Stimulated activated CD4-positive, alpha-beta T cell treated with anti-CD3 and anti-CD28 coated beads, Interleukin-4, amount 100 ng/mL, for 24 hours (primary cell): ENCODE measurements at regions not wholly inside any gene's neighbourhood (a gene's known extent, or its start where the extent isn't known, plus 50 kb on each side); places are given as distances from the start of the nearest gene placed in this dataset.

Experiments used
- DNase-seq: peaks from one replicate; pipeline ENCODE4 v3.0.0-alpha.2; 2020

DNA sequence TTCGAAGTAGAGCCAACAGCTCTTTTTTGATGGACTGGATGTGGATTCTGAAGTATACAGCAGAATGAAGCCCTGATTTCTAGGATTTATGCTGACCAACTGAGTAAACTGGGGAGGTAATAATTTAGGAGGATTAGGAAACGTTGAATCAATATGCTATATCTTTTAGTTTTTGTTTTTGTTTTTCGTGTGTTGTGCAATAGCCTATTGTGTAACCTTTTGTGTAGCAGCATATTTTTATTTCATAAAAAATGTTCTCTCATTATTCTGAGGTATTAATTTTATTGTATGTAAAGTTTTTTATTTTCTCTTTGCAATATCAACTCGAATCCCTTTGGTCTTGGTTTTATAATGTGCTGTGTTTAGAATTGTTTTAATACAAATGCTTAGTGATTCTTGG, 902.3 kb downstream of the EFNA5 start:
- DNase-seq = no peak

DNA sequence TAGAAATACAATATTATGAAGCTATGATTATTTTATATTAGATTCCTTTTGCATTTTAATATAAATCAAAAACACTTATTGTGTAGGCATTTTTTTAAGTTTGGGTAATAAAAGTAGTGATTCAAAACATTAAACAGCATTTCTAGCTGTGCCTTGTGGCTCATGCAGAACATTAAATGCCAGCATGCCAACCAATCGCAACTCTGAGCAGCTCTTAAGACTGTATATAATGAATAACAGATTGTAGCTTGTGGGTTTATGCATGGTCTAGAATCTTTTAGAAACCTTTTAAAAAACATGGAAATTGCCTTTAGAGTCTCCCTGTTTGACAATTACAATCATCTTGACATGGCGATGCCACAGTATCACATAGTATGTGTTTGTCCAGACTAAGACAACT, 903.8 kb downstream of the EFNA5 start:
- DNase-seq = no peak

DNA sequence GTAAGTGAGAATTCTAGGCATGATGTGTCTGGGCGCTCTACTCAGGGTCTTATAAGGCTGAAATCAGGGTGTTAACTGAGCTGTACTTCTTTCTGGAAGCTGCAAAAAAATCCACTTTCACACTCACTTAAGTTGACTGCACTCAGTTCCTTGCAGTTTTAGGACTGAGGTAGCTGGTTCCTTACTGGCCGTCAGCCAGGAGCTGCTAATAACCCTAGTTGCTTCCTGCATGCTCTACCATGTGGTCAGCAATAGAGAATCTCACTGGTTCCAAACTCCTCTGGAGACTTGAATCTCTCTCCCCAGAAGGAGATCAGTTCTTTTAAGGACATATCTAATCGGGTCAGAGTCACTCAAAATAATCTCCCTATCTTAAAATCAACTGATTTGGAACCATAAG, 911.2 kb downstream of the EFNA5 start:
- no peak for DNase-seq

DNA sequence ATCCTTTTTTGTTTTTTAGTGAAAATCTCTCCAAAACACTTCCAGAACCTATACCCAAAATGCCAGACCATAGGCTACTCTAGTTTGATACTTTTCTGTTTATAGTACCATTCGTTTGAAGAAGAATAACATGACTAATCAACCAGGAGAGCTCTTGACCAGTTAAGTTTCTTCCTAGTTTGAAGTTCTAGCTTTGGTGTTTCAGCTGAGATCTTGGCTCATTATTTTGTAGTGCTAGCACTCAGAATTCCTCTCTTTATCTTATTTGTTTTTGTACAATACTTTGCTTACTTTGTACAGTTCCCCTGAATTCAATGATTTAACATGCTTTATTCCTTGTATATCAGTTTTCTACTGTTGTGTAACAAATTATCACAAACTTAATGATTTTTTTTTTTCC, 911.6 kb downstream of the EFNA5 start:
- no peak for DNase-seq

DNA sequence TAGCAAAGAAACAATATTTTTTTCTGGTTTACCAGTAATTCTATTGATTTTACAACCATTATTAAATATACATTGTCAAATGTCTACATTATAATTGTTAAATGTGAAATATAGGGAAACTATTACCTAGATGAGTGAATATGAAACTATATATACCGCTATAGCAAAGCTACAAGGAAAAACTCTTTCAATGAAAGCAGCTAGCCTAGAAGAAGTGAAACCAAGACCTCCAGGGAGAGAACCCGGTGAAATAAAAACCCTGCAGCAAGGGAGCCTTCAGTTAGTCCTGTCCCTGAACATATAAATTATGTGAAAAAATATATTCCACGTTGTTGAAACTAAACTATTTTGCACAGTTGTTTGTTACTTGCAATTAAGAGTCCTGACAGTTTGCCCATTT, 913.1 kb downstream of the EFNA5 start:
- DNase-seq = no peak

DNA sequence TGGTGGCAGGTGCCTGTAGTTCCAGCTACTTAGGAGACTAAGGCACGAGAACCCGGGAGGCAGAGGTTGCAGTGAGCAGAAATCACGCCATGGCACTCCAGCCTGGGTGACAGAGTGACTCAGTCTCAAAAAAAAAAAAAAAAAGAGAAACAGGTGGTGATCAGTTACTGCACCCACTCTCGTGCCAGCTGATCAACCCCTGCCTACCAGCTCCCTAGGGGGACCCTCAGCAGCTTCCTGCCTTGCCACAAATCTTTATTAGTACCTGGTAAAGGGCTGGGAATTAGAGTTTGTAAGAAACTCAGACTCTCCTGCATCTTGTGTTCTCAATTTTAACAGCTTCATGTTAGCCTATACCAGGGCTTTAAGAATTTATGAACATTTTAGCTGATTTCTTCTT, 914.9 kb downstream of the EFNA5 start:
- DNase-seq = no peak

GRCh38 chr5:106755066-106755465, 915.7 kb downstream of the EFNA5 start:
- DNase-seq = no peak

GRCh38 chr5:106749826-106750225, 920.9 kb downstream of the EFNA5 start:
- DNase-seq = no peak

- no peak for DNase-seq
These were observed 931.6 kb downstream of the EFNA5 start for GRCh38 chr5:106739127-106739526.

- DNase-seq = no peak
These were observed 933.6 kb downstream of the EFNA5 start for GRCh38 chr5:106737111-106737510.

DNA sequence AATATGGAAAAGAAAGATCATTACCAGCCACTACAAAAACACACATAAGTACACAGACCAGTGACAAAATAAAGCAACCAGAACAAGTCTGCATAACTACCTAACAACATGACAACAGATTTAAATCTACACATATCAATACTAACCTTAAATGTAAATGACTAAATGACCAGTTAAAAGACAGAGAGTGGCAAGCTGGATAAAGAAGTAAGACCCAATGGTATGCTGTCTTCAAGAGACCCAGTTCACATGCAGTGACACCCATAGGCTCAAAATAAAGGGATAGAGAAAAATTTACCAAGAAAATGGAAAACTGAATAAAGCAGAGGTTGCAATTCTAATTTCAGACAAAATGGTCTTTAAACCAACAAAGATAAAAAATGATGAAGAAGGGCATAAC, 938.1 kb downstream of the EFNA5 start:
- DNase-seq = no peak

GRCh38 chr5:106730912-106731311, 939.8 kb downstream of the EFNA5 start:
- DNase-seq = no peak

DNA sequence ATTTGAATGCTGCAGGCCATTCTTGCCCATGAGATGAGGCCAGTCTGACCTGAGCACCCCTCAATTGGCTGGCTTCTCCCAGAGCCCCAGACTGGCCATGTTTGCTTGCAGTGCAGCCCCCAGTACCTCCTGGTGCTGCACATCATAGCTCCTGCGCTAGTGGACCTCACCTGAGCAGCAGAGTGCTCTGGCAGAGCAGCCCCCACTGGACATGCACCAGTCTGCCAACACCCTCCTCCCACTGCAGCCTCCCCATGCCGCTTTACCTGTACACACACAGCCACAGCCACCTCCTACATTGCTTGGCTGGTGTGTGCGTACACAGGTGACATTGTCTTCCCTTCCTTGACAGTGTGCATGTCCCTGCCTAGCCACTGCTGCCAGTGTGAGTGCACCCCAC, 940.2 kb downstream of the EFNA5 start:
- DNase-seq = no peak

- DNase-seq = no peak
These were observed 942.5 kb downstream of the EFNA5 start for GRCh38 chr5:106728208-106728607.

DNA sequence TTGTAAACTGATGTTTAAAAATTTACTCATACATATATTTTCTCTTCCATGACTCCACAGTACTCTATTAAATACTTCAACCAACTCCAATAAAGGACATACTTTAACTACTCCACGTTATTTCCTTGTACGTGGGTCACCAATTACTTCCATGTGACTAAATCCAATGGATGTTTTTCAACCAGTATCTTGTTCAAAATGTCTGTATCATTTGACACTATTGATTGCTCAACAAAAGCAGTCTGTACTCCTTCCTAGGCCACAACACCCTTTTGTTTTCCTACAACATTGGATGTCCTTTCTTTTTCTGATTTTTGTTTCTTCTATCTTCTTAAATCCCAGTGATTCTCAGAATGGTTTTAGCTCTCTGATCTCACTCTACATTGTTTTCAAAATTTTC, 943.7 kb downstream of the EFNA5 start:
- no peak for DNase-seq

DNA sequence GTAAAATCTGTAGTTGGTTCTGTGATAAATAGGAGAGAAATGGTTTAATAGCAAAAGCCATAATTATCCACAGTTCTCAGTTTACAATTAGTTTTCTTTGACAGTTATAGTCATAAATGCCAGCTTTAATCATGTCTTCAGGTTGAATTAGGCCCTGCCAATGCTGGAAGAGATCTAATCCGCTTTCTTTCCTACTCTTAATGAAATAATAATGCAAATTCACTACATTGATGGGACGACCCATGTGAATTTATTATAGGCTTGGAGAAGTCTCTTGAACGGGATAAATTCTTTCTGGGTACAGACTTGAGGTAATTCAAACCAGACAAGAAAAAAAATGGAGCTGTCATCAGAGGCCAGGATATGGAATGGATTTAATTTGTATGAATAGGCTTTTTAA, 950.4 kb downstream of the EFNA5 start:
- DNase-seq = no peak

GRCh38 chr5:106699796-106700195, 970.9 kb downstream of the EFNA5 start:
- no peak for DNase-seq

DNA sequence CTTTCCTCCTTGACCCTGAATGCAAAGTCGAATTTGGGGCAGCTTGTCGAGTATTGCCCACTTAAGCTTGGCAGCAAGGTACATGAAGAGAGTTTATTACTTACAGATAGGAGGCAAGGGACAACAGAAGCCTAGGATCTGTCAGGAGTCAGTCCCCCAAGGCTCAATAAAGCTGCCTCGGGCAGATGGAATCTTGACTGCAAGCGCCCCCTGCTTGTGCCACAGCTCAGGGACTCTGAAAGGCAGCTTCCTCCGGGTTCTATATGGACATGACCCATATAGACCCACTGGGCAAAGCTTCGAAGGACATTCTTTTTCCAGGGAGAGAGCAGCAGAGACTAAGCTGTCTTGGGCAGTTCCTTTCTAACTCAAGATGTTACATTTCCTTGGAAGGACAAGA, 971.5 kb downstream of the EFNA5 start:
- DNase-seq = no peak

- DNase-seq = no peak
These were observed 972.6 kb downstream of the EFNA5 start for GRCh38 chr5:106698169-106698568.

- no peak for DNase-seq
These were observed 979.0 kb downstream of the EFNA5 start for GRCh38 chr5:106691701-106692100.

- no peak for DNase-seq
These were observed 980.2 kb downstream of the EFNA5 start for GRCh38 chr5:106690585-106690984.

- no peak for DNase-seq
These were observed 990.4 kb downstream of the EFNA5 start for GRCh38 chr5:106680330-106680729.

DNA sequence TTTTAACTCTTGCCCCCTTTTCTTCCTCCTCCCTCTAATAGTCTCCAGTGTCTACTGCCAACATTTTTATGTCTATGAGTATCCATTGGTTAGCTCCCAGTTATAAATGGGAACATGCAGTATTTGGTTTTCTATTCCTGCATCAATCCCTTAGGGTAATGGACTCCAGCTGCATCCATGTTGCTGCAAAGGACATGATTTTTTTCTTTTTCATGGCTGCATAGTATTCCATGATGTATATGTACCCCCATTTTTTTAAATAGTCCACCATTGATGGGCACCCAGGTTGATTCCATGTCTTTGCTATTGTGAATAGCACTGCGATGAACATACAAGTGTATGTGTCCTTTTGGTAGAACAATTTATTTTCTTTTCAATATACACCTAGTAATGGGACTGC, 993.7 kb downstream of the EFNA5 start:
- DNase-seq = no peak

DNA sequence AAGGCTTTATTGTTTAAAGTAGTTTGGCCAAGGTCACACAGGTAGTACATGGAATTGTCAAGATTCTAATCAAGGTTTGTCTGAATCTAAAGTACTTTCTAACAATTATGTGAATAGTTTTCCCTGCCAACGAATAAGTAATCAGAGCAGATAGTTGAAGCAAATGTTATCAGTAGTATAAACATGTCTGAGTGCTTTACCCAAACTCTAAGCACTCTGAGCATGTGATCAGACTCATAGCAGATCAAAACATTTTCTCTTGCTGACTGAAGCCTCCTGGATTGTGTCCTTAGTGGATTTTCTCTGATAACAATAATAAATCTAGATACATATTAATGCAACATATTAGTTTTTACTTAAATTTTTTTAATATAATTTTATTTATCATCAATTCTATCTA, 995.0 kb downstream of the EFNA5 start:
- DNase-seq = no peak

GRCh38 chr5:106673941-106674340, 996.8 kb downstream of the EFNA5 start:
- no peak for DNase-seq

DNA sequence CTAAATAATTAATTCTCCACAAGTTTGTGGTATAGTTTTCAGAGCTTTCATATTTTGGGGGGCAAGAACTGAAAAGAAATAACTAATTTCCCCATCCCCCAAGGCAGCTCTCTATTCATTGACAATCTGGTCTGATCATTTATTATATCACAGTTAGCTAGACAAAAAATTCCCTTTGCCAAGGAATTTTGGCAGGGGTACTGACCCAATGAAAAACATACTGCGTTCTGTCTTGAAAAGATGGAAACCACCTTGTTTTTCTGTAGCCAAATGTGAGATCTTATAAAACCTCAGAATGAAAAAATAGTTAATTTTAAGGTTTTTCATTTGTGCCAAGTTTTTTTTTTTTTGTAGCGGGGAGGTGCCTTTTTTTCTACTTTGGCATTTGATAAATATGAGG, 1008.9 kb downstream of the EFNA5 start:
- DNase-seq = no peak
